Panc1 (cell line): ENCODE measurements at regions not wholly inside any gene's neighbourhood (a gene's known extent, or its start where the extent isn't known, plus 50 kb on each side); places are given as distances from the start of the nearest gene placed in this dataset.

Source experiments
- ATAC-seq: fragments of 200-7000 bp; cut with Tn5 transposase; 2 replicates; pipeline ENCODE4 v1.9.1; 2020; ENCODE audit warnings: mild to moderate bottlenecking, moderate library complexity
- BruUV-seq: library from RNA; stranded (reverse); fragments of 400-500 nt; replicated peaks from 2 replicates; lab custom pipeline; 2021; lab: Mats Ljungman, UMichigan
- CTCF ChIA-PET: fragments of 300-600 bp; sonication (Branson Sonifier 250); formaldehyde crosslinking; loops from one replicate; lab custom pipeline; 2022; ENCODE audit warnings: antibody characterized with exemption; lab: Charles Lee
- POLR2A ChIA-PET: fragments of 300-600 bp; sonication (Branson Sonifier 250); formaldehyde crosslinking; loops from one replicate; lab custom pipeline; 2022; ENCODE audit warnings: antibody characterized with exemption; lab: Charles Lee
- DNase-seq: peaks from one replicate; pipeline ENCODE4 v3.0.0-alpha.2; 2010; ENCODE audit warnings: low read depth, low spot score
- H3K27ac ChIP-seq: 2 replicates; pipeline ENCODE4 v1.5.1; 2011; ENCODE audit warnings: mild to moderate bottlenecking, low read length, inconsistent platforms
- H3K27me3 ChIP-seq: fragments of 200-500 bp; sonication (Bioruptor generic); 2 replicates; pipeline ENCODE4 v1.6.0; 2014; ENCODE audit warnings: low read length, inconsistent platforms; ENCODE audit not compliant: control insufficient read depth, insufficient read depth
- H3K36me3 ChIP-seq: fragments of 200-500 bp; sonication (Bioruptor generic); 2 replicates; pipeline ENCODE4 v1.5.1; 2014; ENCODE audit warnings: inconsistent platforms, mild to moderate bottlenecking, low read length, moderate library complexity; ENCODE audit not compliant: control insufficient read depth, insufficient read depth
- H3K4me1 ChIP-seq: 2 replicates; pipeline ENCODE4 v1.5.1; 2011; ENCODE audit warnings: inconsistent platforms, mild to moderate bottlenecking, low read length, moderate library complexity; ENCODE audit not compliant: control insufficient read depth, insufficient read depth
- H3K4me3 ChIP-seq, 2 experiments: 2 replicates each; pipeline ENCODE4 v1.5.1; 2011 to 2012; ENCODE audit warnings: low read depth in 2 of 2, low read length in 2 of 2, mild to moderate bottlenecking in 2 of 2, inconsistent platforms in 1 of 2, moderate library complexity in 1 of 2
- H3K9me3 ChIP-seq: fragments of 200-500 bp; sonication (Bioruptor generic); 2 replicates; pipeline ENCODE4 v1.5.1; 2014; ENCODE audit warnings: low read depth, mild to moderate bottlenecking, inconsistent platforms, low read length, moderate library complexity; ENCODE audit not compliant: control insufficient read depth, insufficient read depth
- CTCF ChIP-seq: fragments of 450-650 bp; IDR thresholded peaks from 2 replicates; pipeline ENCODE4 v1.5.1; 2017; ENCODE audit warnings: mild to moderate bottlenecking
- POLR2AphosphoS5 ChIP-seq: IDR thresholded peaks from 2 replicates; pipeline ENCODE4 v1.6.1; 2012; ENCODE audit warnings: mild to moderate bottlenecking, low read depth, low read length, moderate library complexity
- REST ChIP-seq, 2 experiments: IDR thresholded peaks; 2 replicates each; pipeline ENCODE4 v1.6.1; 2011 to 2012; ENCODE audit warnings: low read depth in 2 of 2, control low read depth in 1 of 2, low read length in 1 of 2, mild to moderate bottlenecking in 1 of 2, moderate library complexity in 1 of 2; ENCODE audit not compliant: insufficient read depth in 1 of 2
- SIN3A ChIP-seq: IDR thresholded peaks from 2 replicates; pipeline ENCODE4 v1.6.1; 2012; ENCODE audit warnings: low read depth, mild to moderate bottlenecking, low read length, moderate library complexity, borderline replicate concordance; ENCODE audit not compliant: insufficient read depth
- TCF7L2 ChIP-seq: IDR thresholded peaks from 2 replicates; pipeline ENCODE4 v1.6.1; 2011; ENCODE audit warnings: mild to moderate bottlenecking, low read depth, low read length, inconsistent platforms
- in situ Hi-C: cut with HindIII; loops from 2 replicates; pipeline ENCODE4 v1.10.0; 2016; ENCODE audit warnings: low sequenced_read_pairs, low pct_unique_long_range_greater_than_20kb
- intact Hi-C: fragments of 100-400 bp; cut with micrococcal nuclease; formaldehyde crosslinking; loops from one replicate; pipeline ENCODE4 v1.10.0; 2022; ENCODE audit not compliant: unreplicated experiment

- POLR2A ChIA-PET, result no interaction called here
- DNase-seq (no peak), ATAC-seq (no peak)
- intact Hi-C loops, result no loop called here
- H3K4me1 ChIP-seq, result no peaks in the 10 kb centered on the region
- no peaks in the 10 kb centered on the region for H3K9me3 ChIP-seq
- BruUV-seq, result no TSS peak
- H3K27ac ChIP-seq, result no peak overlapping the region
- in situ Hi-C loops, result no loop called here
- no peaks in the 10 kb centered on the region for H3K27me3 ChIP-seq
- TF ChIP-seq TCF7L2 (no peak), POLR2AphosphoS5 (no peak), REST (IDR thresholded peaks at IDR 0.05; ENCODE audit: insufficient read depth in 1 of 2, low read depth in 2 of 2, low read length in 1 of 2) (no peak), SIN3A (no peak), CTCF (no peak)
- CTCF ChIA-PET, result interaction anchor here (0.5 kb wide), 1 partner anchor 47 kb away, joined by 3 read pairs; no protein-coding TSS in a partner anchor
- no peak overlapping the region for H3K4me3 ChIP-seq
- H3K36me3 ChIP-seq, result no peaks in the 10 kb centered on the region
Measured at GRCh38 chr6:23002044-23002619, 432.8 kb downstream of the HDGFL1 start.

GRCh38 chr6:23003671-23004467 is 434.5 kb downstream of the HDGFL1 start:
- ATAC-seq (no peak), DNase-seq (no peak)
- no peaks in the 10 kb centered on the region for H3K27me3 ChIP-seq
- in situ Hi-C loops (no loop called here), intact Hi-C loops (no loop called here)
- ChIA-PET POLR2A (no interaction called here), CTCF (no interaction called here)
- TF ChIP-seq CTCF (no peak), POLR2AphosphoS5 (no peak), REST (IDR thresholded peaks at IDR 0.05; ENCODE audit: insufficient read depth in 1 of 2, low read depth in 2 of 2, low read length in 1 of 2) (no peak), TCF7L2 (no peak), SIN3A (no peak)
- BruUV-seq, result no TSS peak
- H3K4me1 ChIP-seq, result no peaks in the 10 kb centered on the region
- no peaks in the 10 kb centered on the region for H3K9me3 ChIP-seq
- no peak overlapping the region for H3K27ac ChIP-seq
- no peaks in the 10 kb centered on the region for H3K36me3 ChIP-seq
- H3K4me3 ChIP-seq, result no peak overlapping the region
